ENCODE measurements at regions not wholly inside any gene's neighbourhood (a gene's known extent, or its start where the extent isn't known, plus 50 kb on each side); places are given as distances from the start of the nearest gene placed in this dataset.
A peak's percentile ranks its signal among the peaks of the same experiment; 100 is the strongest.

DNA sequence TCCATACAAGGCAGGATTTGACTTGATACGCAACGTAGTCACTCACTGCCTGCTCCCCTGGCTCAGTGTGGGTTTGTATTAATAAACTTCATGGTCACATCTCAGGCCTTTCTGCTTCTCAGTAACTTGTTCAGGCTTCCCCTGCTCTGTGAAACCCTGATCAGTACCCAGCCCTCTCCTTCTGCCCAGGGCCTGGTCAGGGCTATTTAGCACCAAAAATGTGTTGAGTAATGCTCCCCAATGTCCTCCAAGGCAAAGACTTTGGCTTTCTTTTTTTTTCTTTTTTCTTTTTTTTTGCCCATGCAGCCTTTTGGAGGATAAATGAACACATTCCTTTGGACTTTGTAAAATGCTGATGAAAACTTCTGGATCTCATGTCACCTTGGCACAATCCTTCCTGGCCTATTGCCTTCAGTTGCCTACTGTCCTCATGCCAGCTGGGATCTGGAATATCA lies 399.2 kb upstream of the KLF4 start:
- DNase-seq = no peak

GRCh38 chr9:107886826-107887225 lies 397.3 kb upstream of the KLF4 start:
- no peak for DNase-seq

- no peak for DNase-seq
Measured at GRCh38 chr9:107883496-107884124, 394.0 kb upstream of the KLF4 start.

DNA sequence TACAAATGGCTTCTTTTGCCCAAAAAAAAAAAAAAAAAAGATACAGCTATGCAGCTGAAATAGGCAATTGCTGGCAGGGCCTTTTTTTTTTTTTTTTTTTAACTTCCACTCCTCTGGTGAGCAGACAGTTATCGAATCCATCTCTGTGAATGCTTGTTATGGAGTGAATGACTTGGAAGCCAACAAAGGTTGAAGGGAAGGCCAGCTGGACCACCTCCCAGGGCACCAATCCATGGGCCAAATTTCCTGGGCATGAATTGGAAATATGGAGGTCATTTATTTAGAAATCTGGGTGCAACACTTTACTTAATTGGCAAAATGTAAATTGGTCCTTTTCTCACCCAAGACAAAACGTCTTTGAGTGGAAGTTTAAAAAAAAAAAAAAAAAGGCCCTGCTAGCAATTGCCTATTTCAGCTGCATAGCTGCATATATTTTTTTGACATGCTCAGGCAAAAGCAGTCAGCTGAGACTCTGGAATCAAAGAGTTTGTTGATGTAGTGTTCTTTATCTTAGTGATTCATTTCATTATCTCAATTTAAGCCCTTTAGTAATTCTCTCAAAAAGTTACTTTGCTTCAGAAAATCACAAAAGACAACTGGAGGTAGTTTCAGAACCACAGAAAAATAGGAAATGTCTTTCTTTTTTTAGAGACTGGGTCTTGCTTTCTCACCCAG lies 392.2 kb upstream of the KLF4 start:
- no peak for DNase-seq

DNA sequence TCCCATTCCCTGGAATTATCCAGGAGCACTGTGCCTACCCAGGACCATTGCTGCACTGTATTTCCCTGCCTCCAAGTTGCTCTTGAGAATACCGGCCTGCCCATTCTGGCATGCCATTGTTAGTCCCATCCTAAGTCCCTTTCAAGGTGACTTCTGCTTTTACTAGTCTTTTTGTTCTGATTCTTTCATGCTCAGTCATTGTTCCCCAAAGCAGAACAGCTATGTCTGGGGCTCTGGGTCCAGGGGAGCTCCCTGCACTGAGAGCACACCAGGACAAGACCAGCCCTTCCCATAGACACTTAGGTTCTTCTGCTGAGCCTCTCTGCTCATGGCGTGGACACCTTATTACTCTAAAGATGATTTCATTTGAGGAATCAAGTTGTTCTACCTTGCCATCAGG lies 388.9 kb upstream of the KLF4 start:
- no peak for DNase-seq

DNA sequence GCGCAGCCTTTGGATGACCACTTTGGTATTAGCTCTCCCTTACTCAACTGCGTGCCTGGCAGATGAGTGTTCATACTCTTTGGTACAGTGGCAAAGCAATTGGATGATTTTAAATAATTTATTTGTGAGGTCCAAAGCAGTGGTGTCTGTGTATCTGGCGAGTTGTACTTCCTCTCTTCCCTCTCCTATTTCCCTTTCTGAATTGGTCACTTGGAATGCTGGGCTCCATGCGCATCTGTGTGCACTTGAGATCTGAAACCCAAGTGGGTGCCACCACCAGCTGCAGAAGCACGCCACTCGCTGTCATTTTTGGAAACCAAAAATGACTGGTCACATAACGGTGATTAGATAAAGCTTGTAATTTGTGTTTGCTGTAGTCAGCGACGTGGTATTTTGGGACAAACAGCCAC lies 386.0 kb upstream of the KLF4 start:
- no peak for DNase-seq

DNA sequence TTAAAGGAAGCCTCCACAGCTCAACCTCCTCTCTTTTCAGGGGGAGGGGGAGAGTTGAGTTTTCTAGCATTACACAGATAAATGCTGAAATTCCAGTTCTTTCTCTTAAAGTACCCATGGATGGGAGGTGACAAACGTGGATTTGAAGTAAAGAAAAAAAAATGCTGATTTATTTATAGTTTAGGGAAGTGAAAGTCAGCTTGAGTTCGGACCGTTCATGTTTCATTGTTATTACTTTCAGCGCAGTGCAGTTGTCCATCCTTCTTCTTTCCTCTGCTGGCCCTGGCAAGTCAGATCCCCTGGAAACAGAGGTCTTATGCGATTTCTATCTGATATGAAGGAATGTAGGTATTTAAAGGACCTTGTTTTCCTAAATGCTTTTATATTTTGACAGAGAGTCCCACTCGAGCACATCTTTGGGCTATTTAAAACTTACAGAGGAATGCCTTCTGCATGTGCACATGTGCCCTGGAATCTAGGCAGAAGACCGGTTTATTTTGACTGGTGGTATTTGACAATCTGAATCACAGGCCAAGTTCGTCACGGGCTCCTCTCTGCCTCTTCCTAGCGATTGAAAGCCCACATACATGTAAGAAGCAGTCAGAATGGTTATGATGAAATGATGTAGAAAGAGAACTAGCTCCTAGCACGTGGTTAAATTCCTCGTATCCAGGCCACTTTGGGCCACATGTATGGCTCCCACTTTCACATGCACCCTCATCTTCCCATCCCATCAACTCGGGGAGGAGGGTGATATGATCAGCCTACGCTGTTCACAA lies 385.2 kb upstream of the KLF4 start:
- DNase-seq = no peak

GRCh38 chr9:107874137-107874536 lies 384.6 kb upstream of the KLF4 start:
- DNase-seq = no peak

- peak; percentile 42 for DNase-seq
Measured at GRCh38 chr9:107872457-107873192, 383.1 kb upstream of the KLF4 start.

- peak; percentile 100 for DNase-seq
Measured at GRCh38 chr9:107870927-107871680, 381.5 kb upstream of the KLF4 start.

GRCh38 chr9:107870221-107870620 lies 380.7 kb upstream of the KLF4 start:
- DNase-seq = no peak

DNA sequence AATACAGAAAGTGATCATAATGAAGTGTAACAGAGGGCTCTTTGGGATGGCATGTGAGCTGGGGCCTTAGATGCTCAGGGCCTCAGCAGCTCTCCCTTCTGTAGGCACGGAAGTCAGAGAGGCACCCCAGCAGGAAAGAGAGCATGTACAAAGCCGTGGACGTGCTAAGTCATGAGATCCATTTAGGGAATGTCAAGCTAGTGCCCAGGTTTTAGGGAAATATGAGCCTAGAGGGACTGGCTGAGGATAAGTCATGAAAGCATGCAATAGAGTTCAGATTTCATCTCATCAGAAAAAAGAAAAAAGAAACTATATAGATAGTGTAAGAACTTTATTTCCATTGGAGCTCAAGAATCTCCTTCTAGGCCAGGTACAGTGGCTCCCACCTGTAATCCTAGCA lies 379.5 kb upstream of the KLF4 start:
- DNase-seq = no peak

- DNase-seq = no peak
Measured at GRCh38 chr9:107868186-107868585, 378.6 kb upstream of the KLF4 start.

DNA sequence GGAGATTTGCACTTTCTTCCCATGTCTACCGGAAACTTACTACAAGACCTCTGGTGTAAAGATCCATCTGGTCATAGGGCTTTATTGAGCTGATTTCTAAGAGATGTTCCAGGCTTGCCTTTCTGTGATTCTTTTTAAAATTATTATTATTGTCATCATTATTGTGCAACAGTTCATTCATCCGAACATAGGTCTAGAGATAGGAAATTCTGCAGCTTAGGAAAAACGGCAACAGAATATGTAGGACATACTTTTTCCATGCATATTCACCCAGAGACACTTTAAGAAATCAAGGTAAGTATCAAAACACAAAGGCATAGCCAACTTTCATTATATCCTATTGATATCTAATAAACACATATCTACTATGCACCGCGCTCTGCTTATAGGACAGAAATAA lies 378.2 kb upstream of the KLF4 start:
- no peak for DNase-seq

GRCh38 chr9:107866711-107867311 lies 377.2 kb upstream of the KLF4 start:
- no peak for DNase-seq

DNA sequence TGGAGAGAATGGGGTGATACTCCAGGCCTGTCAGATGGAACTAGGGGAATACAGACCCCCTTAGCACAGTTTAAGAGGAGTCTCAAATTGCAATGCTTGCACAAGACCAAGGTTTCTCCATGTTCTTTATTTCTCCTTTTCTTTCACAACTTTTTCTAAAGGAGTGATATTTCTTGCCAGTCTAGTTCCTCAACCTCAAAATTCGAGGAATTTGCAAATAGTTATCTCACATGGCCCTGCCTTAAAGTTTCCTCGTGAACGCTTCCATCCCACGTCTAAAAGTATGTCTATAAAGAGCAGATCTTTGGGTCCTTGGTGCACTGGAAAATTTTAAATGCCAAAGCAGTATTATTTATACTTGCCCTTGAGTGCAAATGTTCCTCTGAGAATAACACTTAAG lies 373.8 kb upstream of the KLF4 start:
- no peak for DNase-seq

- DNase-seq = no peak
Measured at GRCh38 chr9:107862881-107863280, 373.3 kb upstream of the KLF4 start.

DNA sequence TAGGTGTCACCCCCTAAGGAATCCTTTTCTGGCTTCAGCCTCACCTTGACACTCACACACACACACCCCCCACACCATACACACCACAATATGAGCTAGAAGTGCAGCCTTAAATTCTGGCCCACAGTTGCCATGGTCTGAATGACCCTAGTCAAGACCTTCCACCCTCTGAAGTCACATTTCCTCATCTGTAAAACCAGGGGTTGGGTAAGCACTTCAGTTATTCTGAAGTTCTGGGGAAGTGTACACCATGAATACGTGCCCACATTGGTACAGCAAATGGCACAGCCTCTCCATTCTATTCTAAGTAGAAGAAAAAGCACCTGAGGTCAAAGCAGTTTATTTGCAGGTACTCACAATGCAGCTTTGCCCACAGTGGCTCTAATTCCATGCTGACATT lies 372.8 kb upstream of the KLF4 start:
- no peak for DNase-seq

- DNase-seq = no peak
Measured at GRCh38 chr9:107861075-107861474, 371.5 kb upstream of the KLF4 start.

DNA sequence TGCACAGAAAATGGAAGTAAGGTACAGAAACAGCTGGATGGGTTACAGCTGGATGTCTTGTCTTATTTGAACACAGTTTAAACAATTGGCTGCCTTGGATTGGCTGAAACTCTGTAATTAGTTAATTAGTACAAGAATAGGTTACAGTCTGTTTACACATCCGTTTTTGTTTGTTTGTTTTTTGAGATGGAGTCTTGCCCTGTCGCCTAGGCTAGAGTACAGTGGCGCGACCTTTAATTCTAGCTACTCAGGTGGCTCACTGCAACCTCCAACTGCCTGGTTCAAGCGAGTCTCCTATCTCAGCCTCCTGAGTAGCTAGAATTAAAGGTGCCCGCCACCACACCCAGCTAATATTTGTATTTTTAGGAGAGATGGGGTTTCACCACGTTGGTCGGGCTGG lies 368.7 kb upstream of the KLF4 start:
- DNase-seq = no peak

GRCh38 chr9:107856633-107857032 lies 367.1 kb upstream of the KLF4 start:
- DNase-seq = no peak

GRCh38 chr9:107855164-107855563 lies 365.6 kb upstream of the KLF4 start:
- no peak for DNase-seq

All from NCI-H748 treated with DMSO at 0.1 percent for 48 hours (cell line).